IMR-90 (cell line): ENCODE measurements at regions not wholly inside any gene's neighbourhood (a gene's known extent, or its start where the extent isn't known, plus 50 kb on each side); places are given as distances from the start of the nearest gene placed in this dataset.

Source experiments
- ATAC-seq: fragments of 200-7000 bp; cut with Tn5 transposase; 2 replicates; pipeline ENCODE4 v1.9.1; 2020; ENCODE audit warnings: low read depth, mild to moderate bottlenecking, moderate library complexity
- BruUV-seq: library from RNA; stranded (reverse); fragments of 400-500 nt; replicated peaks from 2 replicates; lab custom pipeline; 2021; lab: Mats Ljungman, UMichigan
- CTCF ChIA-PET: fragments of 300-600 bp; formaldehyde crosslinking; extraction: SDS; loops from one replicate; lab custom pipeline; 2021; ENCODE audit warnings: antibody characterized with exemption; lab: Yijun Ruan, JAX
- POLR2A ChIA-PET: fragments of 300-600 bp; sonication (Branson Sonifier 250); formaldehyde crosslinking; loops from one replicate; lab custom pipeline; 2022; ENCODE audit warnings: antibody characterized with exemption; ENCODE audit not compliant: unreplicated experiment; lab: Charles Lee
- DNase-seq: peaks from one replicate; pipeline ENCODE4 v3.0.0; 2013
- H2AFZ ChIP-seq: replicated peaks from 2 replicates; pipeline ENCODE3; 2013; ENCODE audit warnings: low read length, mild to moderate bottlenecking; ENCODE audit not compliant: poor library complexity
- H2AK5ac ChIP-seq: 2 replicates; pipeline ENCODE4 v1.6.1; 2013; ENCODE audit warnings: low read depth, low read length, inconsistent platforms
- H2AK9ac ChIP-seq: replicated peaks from 2 replicates; pipeline ENCODE3; 2013; ENCODE audit warnings: mild to moderate bottlenecking, low read depth, low read length, moderate library complexity; ENCODE audit not compliant: poor library complexity
- H2BK120ac ChIP-seq: 2 replicates; pipeline ENCODE4 v1.6.1; 2013; ENCODE audit warnings: low read depth, low read length, inconsistent platforms
- H2BK15ac ChIP-seq: 3 replicates; pipeline ENCODE4 v1.6.1; 2013; ENCODE audit warnings: low read depth, low read length, inconsistent platforms
- H2BK20ac ChIP-seq: 2 replicates; pipeline ENCODE4 v1.6.1; 2013; ENCODE audit warnings: low read depth, mild to moderate bottlenecking, inconsistent platforms, low read length, moderate library complexity
- H2BK5ac ChIP-seq: 2 replicates; pipeline ENCODE4 v1.6.1; 2013; ENCODE audit warnings: mild to moderate bottlenecking, low read depth, low read length, inconsistent platforms; ENCODE audit not compliant: poor library complexity, severe bottlenecking
- H3K14ac ChIP-seq: replicated peaks from 2 replicates; pipeline ENCODE4 v1.6.1; 2013; ENCODE audit warnings: low read depth, low read length, inconsistent platforms
- H3K18ac ChIP-seq: 2 replicates; pipeline ENCODE4 v1.6.1; 2013; ENCODE audit warnings: low read depth, low read length, control low read depth
- H3K23ac ChIP-seq: 2 replicates; pipeline ENCODE4 v1.6.1; 2013; ENCODE audit warnings: low read depth, low read length, inconsistent platforms
- H3K27ac ChIP-seq: 2 replicates; pipeline ENCODE4 v1.5.1; 2013; ENCODE audit warnings: mild to moderate bottlenecking, control low read depth, low read length; ENCODE audit not compliant: insufficient read depth
- H3K27me3 ChIP-seq: 2 replicates; pipeline ENCODE4 v1.6.1; 2013; ENCODE audit warnings: low read length; ENCODE audit not compliant: control insufficient read depth, insufficient read depth
- H3K36me3 ChIP-seq: 2 replicates; pipeline ENCODE4 v1.6.1; 2013; ENCODE audit warnings: low read length, mixed read lengths; ENCODE audit not compliant: control insufficient read depth, insufficient read depth
- H3K4ac ChIP-seq: 2 replicates; pipeline ENCODE4 v1.6.1; 2013; ENCODE audit warnings: low read depth, low read length, inconsistent platforms
- H3K4me1 ChIP-seq: 2 replicates; pipeline ENCODE4 v1.6.1; 2013; ENCODE audit warnings: low read length, mixed read lengths; ENCODE audit not compliant: control insufficient read depth, insufficient read depth
- H3K4me2 ChIP-seq: 2 replicates; pipeline ENCODE4 v1.6.1; 2013; ENCODE audit warnings: low read depth, mild to moderate bottlenecking, control low read depth, low read length, moderate library complexity
- H3K4me3 ChIP-seq: 2 replicates; pipeline ENCODE4 v1.5.1; 2013; ENCODE audit warnings: low read depth, mild to moderate bottlenecking, control low read depth, low read length, moderate library complexity; ENCODE audit not compliant: insufficient read depth
- H3K56ac ChIP-seq: 2 replicates; pipeline ENCODE4 v1.6.1; 2013; ENCODE audit warnings: low read length, inconsistent platforms; ENCODE audit not compliant: insufficient read depth; ENCODE audit errors: extremely low read depth
- H3K79me1 ChIP-seq, 2 experiments: 2 replicates each; pipeline ENCODE4 v1.6.1; 2013; ENCODE audit warnings: low read length in 2 of 2, inconsistent platforms in 1 of 2, low read depth in 1 of 2
- H3K9ac ChIP-seq: 2 replicates; pipeline ENCODE4 v1.6.1; 2013; ENCODE audit warnings: low read depth, low read length, control low read depth
- H3K9me1 ChIP-seq: 2 replicates; pipeline ENCODE4 v1.6.1; 2013; ENCODE audit warnings: low read length, inconsistent platforms; ENCODE audit not compliant: insufficient read depth
- H3K9me3 ChIP-seq: 2 replicates; pipeline ENCODE4 v1.6.1; 2013; ENCODE audit warnings: low read length; ENCODE audit not compliant: control insufficient read depth, insufficient read depth
- H4K20me1 ChIP-seq: 2 replicates; pipeline ENCODE4 v1.6.1; 2013; ENCODE audit warnings: low read length, inconsistent platforms; ENCODE audit not compliant: insufficient read depth
- H4K5ac ChIP-seq: 2 replicates; pipeline ENCODE4 v1.6.1; 2013; ENCODE audit warnings: mild to moderate bottlenecking, low read depth, low read length, control low read depth
- H4K8ac ChIP-seq, 2 experiments: 2 replicates each; pipeline ENCODE4 v1.6.1; 2013; ENCODE audit warnings: low read depth in 2 of 2, low read length in 2 of 2, control low read depth in 1 of 2, inconsistent platforms in 1 of 2
- H4K91ac ChIP-seq: 2 replicates; pipeline ENCODE4 v1.6.1; 2013; ENCODE audit warnings: low read depth, low read length, inconsistent platforms; ENCODE audit not compliant: insufficient read depth
- BHLHE40 ChIP-seq: fragments of 150-350 bp; IDR thresholded peaks from 2 replicates; pipeline ENCODE4 v1.6.1; 2016; ENCODE audit warnings: mild to moderate bottlenecking, low read depth, low read length
- CEBPB ChIP-seq: IDR thresholded peaks from 2 replicates; pipeline ENCODE4 v1.6.1; 2012; ENCODE audit warnings: low read depth, low read length, improper control_type of control experiment
- SMC3 ChIP-seq: fragments of 150-350 bp; IDR thresholded peaks from 2 replicates; pipeline ENCODE4 v1.6.1; 2016; ENCODE audit warnings: low read depth, mild to moderate bottlenecking, antibody characterized with exemption, low read length, moderate library complexity
- WGBS, 2 experiments: methylation state at CpG; one replicate each; pipeline versions ENCODE4 v1.1.5 to v1.1.7; 2013; ENCODE audit warnings: missing lambda C conversion rate in 2 of 2; ENCODE audit not compliant: insufficient read length in 1 of 2; ENCODE audit errors: extremely low coverage in 2 of 2; 5-methylcytosine and 5-hydroxymethylcytosine counted together
- dilution Hi-C: fragments of 300-500 bp; cut with HindIII; formaldehyde crosslinking; loops from one replicate; pipeline ENCODE4 v1.14.3; 2018; ENCODE audit warnings: low sequenced_read_pairs; ENCODE audit not compliant: unreplicated experiment
- in situ Hi-C: fragments of 300-500 bp; cut with MboI; formaldehyde crosslinking; loops from 3 replicates; pipeline ENCODE4 v1.14.3; 2019; ENCODE audit warnings: low sequenced_read_pairs, inconsistent platforms, mixed read lengths
- intact Hi-C: fragments of 100-400 bp; cut with micrococcal nuclease; formaldehyde crosslinking; loops from 2 replicates; pipeline ENCODE4 v1.10.0; 2022

DNA sequence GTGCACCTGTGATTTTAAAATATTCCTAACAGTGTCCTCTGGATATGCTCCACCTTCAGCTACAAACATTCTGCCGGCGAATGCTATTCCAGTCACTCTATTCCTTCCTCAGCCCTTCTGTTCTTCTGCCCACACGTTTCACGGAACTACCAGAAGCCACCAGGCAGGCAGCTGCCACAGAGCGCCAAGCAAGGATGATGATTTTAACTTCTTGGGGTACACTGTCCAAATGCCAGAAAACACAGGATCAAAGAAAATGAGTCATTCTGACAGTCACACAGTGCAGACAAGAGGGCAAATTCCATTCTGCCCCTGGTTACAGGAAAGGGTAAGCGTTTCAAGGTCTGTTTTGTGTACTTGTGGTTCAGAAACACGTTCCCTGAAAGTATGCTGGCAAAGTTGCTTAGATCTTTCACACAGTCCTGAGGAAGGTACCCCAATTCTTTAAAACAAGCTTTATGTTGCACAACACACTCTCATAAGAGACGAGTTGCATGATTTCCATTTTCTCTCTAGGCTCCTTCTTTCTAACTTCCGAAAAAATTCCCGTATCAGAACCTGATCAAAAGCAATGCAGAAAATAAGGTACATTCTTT, 508.3 kb upstream of the PKN2 start:
- ChIA-PET POLR2A (no interaction called here), CTCF (no interaction called here)
- no peak overlapping the region for H4K8ac ChIP-seq
- no peak overlapping the region for H4K91ac ChIP-seq
- dilution Hi-C loops (no loop called here), in situ Hi-C loops (no loop called here), intact Hi-C loops (no loop called here)
- no peaks in the 10 kb centered on the region for H3K36me3 ChIP-seq
- H2BK120ac ChIP-seq, result no peak overlapping the region
- H3K9me3 ChIP-seq, result no peaks in the 10 kb centered on the region
- H3K14ac ChIP-seq, result no peak overlapping the region
- no peak overlapping the region for H3K4ac ChIP-seq
- H2AFZ ChIP-seq, result no peak overlapping the region
- no peak overlapping the region for H4K5ac ChIP-seq
- H3K18ac ChIP-seq, result no peak overlapping the region
- H4K20me1 ChIP-seq, result no peaks in the 10 kb centered on the region
- 80% methylated on average over 1 of the region's 10 CpGs; no CpG with 5 or more reads in 1 of the 2 experiments for WGBS, 2 experiments
- ATAC-seq, result no peak
- no peak overlapping the region for H3K9ac ChIP-seq
- H2BK20ac ChIP-seq, result no peak overlapping the region
- no peaks in the 10 kb centered on the region for H3K27me3 ChIP-seq
- H2BK5ac ChIP-seq, result no peak overlapping the region
- H3K9me1 ChIP-seq, result no peaks in the 10 kb centered on the region
- no peak overlapping the region for H2AK9ac ChIP-seq
- no peaks in the 10 kb centered on the region; the same call in 1 of the 2 replicates for H3K4me1 ChIP-seq
- DNase-seq, result peak; percentile 30
- H3K23ac ChIP-seq, result no peak overlapping the region
- H2AK5ac ChIP-seq, result no peak overlapping the region
- H3K27ac ChIP-seq, result no peak overlapping the region
- H3K4me2 ChIP-seq, result no peak overlapping the region
- BruUV-seq, result no TSS peak
- H3K56ac ChIP-seq, result no peak overlapping the region
- TF ChIP-seq BHLHE40 (no peak), CEBPB (0 out of 2 replicates have a peak, but pooled peaks have one; percentile 18), SMC3 (no peak)
- H3K79me1 ChIP-seq, result no peaks in the 10 kb centered on the region
- no peak overlapping the region for H3K4me3 ChIP-seq
- H2BK15ac ChIP-seq, result no peak overlapping the region
